ENCODE measurements at regions not wholly inside any gene's neighbourhood (a gene's known extent, or its start where the extent isn't known, plus 50 kb on each side); places are given as distances from the start of the nearest gene placed in this dataset.

DNA sequence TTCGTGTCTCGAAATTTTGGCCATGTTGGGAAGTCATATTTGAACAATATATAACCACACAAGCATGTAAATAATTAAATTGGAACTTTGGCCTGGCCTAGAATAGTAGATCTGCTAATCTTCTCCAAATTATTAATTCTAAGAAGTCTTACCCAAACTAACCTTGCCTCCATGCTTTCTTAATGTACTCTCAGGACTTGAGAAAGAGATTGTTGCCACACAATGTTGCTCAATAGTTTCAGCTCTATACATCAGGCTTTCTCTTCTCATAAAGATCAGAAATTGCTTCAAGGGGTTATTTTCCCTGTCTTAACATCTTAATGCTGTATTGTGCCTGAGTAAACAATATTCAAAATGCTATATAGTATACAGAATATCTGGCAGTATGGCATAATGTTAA is 202.7 kb upstream of the LRIG1 start:
- TF ChIP-seq, protein P1, sequence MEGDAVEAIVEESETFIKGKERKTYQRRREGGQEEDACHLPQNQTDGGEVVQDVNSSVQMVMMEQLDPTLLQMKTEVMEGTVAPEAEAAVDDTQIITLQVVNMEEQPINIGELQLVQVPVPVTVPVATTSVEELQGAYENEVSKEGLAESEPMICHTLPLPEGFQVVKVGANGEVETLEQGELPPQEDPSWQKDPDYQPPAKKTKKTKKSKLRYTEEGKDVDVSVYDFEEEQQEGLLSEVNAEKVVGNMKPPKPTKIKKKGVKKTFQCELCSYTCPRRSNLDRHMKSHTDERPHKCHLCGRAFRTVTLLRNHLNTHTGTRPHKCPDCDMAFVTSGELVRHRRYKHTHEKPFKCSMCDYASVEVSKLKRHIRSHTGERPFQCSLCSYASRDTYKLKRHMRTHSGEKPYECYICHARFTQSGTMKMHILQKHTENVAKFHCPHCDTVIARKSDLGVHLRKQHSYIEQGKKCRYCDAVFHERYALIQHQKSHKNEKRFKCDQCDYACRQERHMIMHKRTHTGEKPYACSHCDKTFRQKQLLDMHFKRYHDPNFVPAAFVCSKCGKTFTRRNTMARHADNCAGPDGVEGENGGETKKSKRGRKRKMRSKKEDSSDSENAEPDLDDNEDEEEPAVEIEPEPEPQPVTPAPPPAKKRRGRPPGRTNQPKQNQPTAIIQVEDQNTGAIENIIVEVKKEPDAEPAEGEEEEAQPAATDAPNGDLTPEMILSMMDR (IDR thresholded peaks at IDR 0.05): no peak
- TF ChIP-seq EZH2 (IDR thresholded peaks at IDR 0.05; ENCODE audit: borderline replicate concordance, insufficient read depth, low read depth, low read length, poor library complexity, severe bottlenecking): no peak

All from B cell (primary cell).